OCI-LY1 (cell line): ENCODE measurements at regions not wholly inside any gene's neighbourhood (a gene's known extent, or its start where the extent isn't known, plus 50 kb on each side); places are given as distances from the start of the nearest gene placed in this dataset.

ENCODE experiments used
- CTCF ChIP-seq: fragments of 200-600 bp; sonication (generic), shearing (Covaris generic); IDR thresholded peaks from 2 replicates; pipeline ENCODE4 v1.5.1; 2017; ENCODE audit warnings: mild to moderate bottlenecking, antibody characterized with exemption, low read length, moderate library complexity, mixed read lengths
- EZH2 ChIP-seq: fragments of 200-600 bp; sonication (generic), shearing (Covaris generic); IDR thresholded peaks from 2 replicates; pipeline ENCODE4 v1.8.0; 2017; ENCODE audit warnings: borderline replicate concordance, mixed run types, mild to moderate bottlenecking, antibody characterized with exemption, low read length, moderate library complexity, mixed read lengths

- TF ChIP-seq CTCF (no peak), EZH2 (no peak)
Measured at GRCh38 chr18:70398076-70398475, 109.2 kb downstream of the SOCS6 start.
